Activated CD4-positive, alpha-beta T cell treated with anti-CD3 and anti-CD28 coated beads, Interleukin-2, amount 50 U/mL, for 24 hours (primary cell): ENCODE measurements at regions not wholly inside any gene's neighbourhood (a gene's known extent, or its start where the extent isn't known, plus 50 kb on each side); places are given as distances from the start of the nearest gene placed in this dataset.

Source experiments
- DNase-seq, 2 donors: peaks; one replicate each; pipeline ENCODE4 v3.0.0-alpha.2; 2020; ENCODE audit warnings: low read depth in 1 of 2, low spot score in 1 of 2

DNA sequence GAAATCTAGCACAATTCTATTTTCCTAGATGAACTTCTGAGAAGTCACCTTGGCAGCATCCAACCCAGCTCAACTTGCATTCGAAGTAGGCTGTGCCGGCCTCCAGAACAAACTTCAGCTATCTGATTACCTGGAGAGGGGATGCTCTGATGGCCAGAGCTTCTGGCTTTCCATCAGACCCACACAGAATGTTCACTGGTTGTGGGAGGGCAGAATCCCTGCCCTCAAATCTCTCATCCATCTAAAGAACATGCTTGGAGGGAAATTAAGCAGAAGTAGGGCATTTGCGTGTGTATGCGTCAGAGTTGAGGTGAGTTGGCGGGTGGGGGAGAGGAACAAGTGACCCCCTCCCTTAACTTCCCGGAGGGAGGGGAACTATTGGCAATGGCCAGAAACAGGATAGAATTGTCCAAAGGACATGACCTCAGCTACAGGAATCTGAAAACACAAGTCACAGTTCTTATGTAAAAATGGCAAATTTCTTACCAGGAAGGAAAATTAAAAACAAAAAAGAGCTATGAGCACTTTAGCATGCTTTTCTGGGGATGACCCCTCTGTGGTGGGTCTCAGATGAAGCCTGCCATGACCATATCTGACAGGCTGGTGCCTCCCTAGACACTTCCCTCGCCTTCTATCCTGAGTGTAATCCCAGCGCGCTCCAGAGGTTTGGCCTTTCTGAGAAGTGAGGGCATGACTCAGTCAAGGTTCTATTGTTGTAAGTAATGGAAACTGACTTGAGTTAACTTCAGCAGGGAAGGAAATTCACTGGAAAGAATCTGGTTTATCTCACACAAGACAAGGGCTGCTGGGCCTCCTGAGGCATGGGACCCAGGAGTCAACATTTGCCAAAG is 278.8 kb downstream of the RPS24 start:
- no peak for DNase-seq

DNA sequence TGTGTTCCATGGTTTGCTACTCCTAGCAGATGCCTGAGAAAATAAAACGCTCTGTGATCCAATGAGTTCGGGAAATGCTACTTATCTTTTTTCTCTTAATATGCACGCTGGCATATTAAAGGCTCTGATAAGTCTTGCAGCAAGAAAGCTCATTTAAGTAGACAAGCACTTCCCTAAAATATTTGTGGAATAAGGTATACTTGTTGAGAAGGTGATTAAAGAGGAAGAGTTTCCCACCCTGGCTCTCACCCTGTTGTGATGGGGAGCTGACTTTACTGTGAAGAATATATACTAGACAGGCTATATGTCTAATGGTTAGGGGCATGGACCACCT is 279.4 kb downstream of the RPS24 start:
- DNase-seq, result no peak

DNA sequence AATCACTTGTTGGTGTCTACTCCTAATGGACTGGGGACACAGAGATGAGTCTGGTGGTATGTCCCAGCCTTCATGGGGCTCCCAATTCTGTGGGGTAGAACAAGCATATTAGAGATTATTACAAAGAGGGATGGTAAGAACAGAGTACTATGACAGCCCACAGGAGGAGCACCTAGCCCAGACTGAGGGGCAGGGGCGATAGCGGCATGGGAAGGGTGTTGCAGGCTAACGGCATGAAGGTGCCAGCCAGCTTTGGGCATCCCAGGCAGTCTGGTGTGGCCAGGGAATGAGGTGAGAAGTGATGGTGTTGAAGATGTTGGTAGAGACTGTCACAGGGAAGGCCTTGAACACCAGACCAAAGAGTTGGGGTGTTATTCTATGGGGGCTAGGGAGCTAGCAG is 280.0 kb downstream of the RPS24 start:
- DNase-seq, result no peak

DNA sequence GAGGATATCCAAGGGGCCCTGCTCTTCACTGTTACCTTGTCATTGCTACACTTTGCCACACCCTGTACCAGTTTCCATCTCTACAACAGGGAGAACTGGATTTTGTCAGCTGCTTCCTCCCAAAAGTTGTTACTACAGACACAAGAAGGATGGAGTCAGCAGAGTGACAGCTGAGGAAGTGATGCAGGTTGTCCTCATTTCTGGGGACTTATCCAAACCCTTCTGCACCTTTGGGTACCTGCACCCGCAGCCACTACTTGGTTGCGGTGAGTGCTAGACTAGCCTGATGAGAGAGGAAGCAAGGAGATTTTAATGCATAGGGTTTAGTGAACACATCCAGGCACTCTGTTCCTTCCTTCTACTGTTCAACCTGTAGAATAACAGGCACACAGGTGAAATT is 281.0 kb downstream of the RPS24 start:
- no peak for DNase-seq

DNA sequence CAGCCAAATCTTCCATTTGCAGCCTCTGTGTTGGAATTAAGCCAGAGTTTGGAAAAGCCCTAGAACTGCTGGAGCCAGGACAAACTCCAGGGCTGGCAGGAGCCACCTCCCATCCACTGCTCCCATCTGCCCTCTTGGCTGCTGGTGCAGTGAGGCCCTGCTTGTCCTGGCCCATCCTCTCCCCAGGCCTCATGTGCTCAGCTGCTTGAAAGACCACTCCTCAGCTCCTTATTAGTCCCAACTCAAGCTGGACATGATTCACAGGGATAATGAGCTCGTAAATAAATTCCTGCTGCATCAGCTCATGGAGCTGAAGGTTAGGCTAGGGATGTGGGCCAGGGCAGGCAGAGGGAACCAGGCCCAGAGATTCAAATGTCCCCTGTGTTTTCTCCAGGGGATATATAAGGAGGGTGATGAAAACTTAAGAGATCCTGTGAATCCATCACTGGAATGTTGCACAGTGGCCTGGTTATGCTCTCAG is 282.8 kb downstream of the RPS24 start:
- no peak for DNase-seq

DNA sequence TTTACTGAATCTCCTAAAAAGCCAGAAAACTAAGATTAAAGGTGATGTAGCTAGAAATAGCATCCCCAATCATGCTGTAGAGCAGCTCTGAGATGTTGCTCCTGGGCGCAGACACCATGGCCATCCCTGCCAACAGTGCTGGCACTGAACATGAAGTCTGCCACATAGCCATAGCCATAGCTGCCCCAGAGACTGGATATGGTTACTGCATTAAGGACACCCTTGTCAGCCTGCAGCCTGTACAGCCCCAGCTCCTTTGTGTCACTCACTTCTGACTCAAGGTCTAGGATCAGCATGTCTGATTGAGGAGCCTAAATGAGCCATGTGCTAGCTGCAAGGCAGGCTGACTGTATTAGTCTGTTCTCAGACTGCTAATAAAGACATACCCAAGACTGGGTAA is 284.6 kb downstream of the RPS24 start:
- no peak for DNase-seq

DNA sequence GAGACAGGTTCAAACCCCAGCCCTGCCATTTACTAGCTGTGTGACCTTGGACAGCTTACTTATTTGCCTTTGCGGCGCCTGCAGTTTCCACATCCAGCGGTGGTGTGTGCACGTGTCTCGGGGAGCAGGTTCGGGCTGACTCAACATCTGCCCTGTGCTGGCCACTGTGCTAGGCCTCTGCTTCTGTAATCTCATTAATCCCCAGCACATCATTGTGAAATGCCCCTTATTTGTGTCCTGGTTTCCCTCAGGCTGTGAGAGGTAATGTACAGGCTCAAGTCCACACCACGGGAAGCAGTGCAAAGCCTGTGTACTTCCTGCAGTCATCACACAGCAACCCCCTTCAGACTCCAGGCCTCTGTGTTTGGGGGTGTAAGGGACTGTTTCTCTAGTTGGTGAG is 285.7 kb downstream of the RPS24 start:
- no peak for DNase-seq

DNA sequence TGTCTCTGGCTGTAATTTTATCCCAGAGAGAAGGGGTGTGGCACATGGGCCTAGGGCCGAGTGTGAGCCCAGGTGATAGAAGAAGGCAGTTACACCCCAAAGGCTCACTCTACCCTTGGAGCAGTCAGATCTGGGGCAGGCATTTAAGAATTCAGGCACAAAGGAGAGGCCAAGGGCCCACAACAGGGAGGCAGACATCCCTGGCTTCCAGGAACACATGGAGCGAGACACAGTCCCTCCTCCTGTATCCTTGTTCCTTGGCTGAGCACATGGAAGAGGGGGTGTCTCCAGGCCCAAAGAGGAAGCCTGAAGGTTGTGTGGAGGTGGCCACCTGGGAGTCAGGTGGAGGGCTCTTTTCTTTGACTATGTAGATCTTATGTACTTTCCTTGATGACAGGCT is 286.2 kb downstream of the RPS24 start:
- DNase-seq, result no peak

DNA sequence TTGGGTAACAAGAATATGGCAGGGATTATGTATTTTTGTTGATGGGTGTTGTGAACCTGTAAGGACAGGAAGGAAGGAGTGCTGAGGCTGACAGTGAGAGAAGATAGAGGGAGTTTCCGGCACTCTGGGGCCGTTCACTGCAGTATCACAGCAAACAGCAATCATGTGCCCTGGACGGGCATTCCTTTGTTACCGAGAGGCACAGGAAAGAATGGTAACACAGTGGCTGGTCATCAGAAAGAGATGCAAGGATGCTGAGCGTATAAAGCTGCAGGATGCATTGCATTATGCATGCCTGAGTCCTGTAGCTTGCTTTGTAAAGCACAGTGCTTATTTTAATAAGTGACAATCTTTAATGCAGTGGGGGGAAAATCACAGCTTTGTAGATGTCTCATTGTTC is 286.8 kb downstream of the RPS24 start:
- DNase-seq, result no peak

DNA sequence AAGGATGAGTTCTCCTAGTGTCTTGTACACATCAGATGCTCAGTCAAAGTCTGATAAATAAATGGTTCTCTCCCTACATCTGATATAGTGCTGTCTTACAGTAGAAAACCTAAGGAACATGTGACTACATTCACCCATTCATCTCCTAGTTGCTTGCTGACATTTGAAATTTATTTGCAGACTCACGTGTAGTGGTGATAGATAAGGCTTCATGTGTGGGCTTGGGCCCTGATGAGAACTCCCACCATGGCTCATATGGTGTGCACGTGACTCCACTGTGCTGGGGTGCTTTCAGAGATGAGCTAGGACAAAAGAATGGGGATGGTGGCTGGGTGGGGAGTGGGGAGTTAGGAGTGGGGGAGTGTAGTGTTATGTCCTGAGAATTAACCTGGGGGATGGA is 287.3 kb downstream of the RPS24 start:
- DNase-seq, result no peak

DNA sequence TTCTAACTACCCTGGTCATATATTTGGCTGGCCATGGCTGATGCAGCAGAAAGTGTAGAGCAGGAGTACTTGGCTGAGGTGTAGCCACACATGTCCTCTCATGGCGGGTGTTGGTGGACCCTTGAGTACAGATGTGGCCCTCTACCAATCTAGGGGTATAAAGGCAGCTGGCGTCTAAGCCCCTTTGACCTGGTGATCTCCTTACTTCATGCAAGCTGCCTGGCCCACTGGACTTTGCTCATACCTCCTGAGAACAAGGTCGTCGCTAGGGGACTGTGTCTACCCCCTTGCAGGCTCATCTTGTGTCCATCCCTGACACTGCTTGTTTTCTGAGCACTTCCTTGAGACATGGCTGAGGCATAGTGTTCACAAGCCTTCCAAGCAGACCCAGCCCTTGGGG is 287.8 kb downstream of the RPS24 start:
- no peak for DNase-seq

DNA sequence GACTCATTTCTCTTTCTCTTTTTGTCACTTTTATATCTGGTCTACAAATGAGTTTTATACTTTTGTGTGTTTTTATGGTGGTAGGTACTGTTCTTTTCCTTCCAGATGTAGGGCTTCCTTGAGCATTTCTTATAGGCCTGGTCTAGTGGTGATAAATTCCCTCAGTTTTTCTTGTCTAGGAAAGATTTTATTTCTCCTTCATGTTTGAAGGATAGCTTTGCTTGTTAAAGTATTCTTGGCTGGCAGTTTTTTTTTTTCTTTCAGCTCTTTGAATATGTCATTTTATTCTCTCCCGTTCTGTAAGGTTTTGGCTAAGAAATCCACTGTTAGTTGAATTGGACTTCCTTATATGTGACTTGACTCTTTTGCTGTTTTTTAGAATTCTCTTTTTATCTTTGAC is 292.7 kb downstream of the RPS24 start:
- no peak for DNase-seq

DNA sequence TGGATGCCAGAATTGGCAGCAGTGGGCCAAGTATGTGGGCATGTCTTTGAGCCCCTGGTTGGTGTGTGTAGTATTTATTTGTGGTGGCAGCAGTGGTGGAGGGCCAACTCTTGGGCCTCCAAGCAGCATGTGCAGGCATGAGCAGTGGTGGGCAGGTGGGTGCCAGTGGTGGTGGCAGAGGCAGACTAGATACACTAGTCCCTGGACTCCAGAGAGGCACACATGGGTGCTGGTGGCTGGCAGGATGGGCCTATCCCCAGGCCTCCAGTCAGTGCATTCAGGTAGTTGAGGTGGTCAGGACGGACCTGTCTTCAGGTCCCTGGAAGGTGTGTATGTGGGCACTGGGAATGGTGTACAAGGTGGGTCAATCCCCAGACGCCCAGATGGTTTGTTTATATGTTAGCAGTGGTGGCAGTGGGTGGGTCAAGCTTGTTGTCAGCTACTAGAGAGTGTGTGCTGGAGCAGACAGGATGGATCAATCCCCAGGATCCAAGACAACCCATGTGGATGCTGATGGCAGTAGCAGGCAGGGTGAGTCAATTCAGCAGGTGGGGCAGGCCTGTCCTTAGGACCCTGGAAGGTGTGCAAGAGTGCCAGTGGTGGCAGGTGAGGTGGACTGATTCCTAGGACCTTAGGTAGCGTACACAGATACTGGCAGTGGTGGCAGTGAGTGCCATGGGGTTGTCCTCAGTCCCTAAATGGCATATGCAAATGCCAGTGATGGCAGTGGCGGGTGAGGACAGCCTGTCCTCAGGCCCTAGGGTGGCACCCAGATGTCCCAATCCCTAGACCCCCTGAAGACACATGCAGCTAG is 294.3 kb downstream of the RPS24 start:
- DNase-seq, result no peak

DNA sequence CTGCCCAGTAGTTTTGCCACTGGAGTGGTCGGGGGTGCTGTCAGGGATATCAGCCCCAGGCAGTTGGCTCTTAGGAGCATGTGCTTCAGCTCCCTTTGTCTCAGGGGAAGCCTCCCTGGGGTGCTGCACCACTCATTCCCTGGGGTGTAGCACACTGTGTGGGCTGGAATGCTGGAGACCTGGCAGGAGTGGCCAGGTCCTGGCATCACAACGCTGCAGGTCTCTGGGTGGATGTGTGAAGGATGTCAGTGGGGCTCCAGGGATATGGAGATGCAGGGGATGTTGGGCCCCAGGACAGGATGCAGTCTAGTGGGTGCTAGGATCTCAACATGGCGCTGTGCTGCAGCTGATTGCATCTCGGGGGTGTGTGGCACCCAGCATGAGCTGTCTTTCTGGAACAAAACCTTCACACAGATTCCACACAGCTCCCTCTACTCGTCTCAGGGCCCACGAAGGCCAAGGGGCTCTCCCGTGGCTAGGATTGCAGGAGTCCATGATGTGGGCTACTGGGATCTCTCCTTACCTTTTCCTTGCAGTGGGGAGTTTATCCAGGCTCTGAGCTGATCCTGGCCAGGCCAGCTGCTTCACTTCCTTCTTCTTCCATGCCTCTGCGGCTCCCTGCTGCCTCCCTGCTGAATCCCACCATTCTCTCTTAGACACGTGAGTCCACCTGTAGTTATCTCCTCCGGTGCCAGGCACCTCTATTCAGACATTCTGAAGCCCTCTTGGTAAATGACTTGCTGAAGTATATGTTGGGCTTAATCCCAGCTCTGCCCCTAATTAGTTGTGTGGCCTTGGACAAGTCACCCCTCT is 295.1 kb downstream of the RPS24 start:
- DNase-seq, result no peak

DNA sequence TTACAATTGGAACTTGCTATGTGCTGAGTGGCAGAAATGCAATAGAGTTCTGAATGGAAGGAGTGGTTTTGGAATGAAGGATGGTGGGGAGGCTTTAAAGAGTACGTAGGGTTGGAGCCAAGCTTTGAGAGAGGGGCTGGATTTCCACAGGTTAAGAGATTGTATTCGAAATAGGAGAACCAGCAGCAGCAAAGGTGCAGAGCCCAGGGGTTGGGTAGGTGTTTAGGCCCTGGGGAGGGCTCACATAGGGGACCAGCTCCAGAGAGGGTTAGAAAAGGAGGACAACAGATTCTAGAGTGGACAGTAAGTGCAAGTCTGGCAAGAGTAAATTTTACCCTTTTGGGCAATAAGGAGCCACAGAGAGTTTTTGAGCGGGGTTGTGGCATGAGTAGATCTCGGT is 297.2 kb downstream of the RPS24 start:
- no peak for DNase-seq

DNA sequence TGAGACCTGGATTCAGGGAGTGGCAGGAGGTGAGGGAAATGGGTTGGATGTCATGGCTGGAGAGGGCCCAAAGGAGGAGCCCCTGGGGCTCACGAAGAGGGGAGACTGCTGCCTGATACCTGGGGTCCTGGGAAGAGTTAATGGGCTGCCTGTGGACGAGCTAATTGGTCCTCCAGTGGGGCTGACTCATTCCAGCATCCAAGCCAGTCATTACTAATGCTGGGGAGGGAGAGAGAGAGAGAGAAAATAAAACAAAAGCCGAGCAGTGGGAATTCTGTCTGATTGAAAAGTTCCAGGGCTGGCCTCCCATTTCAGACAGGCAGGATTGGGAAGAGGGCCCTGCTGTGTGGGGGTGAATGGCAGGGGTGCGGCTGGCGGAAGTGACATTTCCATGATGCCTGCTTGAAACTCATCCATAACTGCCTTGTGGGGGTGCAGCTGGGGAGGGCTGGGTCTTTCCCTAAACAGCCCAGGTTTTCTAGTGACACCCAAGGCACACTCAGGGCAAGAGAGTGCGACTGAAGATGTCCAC is 297.8 kb downstream of the RPS24 start:
- DNase-seq, result no peak

DNA sequence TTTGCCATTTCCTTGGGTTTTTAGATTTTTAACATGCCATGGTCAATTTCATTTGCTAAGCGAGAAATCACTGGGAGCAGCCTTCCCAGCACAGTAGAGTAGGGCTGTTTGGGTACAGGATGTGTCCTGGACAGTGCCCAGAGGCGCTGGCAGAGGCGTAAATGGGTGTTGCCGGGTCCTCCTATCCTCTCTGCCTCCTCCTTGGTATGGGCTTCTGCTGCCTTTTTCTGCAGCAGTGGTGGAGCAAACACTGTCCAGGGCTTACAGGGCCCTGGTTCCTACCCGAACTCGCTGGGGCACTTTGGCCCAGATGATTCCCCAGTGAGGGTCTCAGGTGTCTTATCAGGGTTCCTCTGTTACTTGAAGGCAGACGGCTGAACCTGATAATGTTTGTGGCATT is 298.3 kb downstream of the RPS24 start:
- DNase-seq, result no peak

DNA sequence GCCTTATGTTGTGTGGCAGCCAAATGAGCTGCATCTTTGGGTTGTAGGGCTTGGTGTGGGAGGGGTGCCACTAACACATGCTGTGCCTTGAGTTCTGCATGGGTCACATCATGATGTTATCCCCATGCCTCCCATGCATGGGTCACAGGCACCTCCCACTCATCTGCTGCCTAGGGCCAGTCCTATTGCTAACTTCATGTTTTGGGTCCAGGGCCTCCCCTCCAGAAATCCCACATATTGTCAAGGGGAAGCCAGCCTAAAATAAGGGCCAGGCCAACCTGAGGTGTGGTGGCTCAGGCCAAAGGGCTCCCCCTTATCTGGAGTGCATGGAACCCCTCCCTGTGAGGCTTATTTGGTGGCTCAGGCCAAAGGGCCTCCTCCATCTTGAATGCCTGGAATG is 299.0 kb downstream of the RPS24 start:
- no peak for DNase-seq

DNA sequence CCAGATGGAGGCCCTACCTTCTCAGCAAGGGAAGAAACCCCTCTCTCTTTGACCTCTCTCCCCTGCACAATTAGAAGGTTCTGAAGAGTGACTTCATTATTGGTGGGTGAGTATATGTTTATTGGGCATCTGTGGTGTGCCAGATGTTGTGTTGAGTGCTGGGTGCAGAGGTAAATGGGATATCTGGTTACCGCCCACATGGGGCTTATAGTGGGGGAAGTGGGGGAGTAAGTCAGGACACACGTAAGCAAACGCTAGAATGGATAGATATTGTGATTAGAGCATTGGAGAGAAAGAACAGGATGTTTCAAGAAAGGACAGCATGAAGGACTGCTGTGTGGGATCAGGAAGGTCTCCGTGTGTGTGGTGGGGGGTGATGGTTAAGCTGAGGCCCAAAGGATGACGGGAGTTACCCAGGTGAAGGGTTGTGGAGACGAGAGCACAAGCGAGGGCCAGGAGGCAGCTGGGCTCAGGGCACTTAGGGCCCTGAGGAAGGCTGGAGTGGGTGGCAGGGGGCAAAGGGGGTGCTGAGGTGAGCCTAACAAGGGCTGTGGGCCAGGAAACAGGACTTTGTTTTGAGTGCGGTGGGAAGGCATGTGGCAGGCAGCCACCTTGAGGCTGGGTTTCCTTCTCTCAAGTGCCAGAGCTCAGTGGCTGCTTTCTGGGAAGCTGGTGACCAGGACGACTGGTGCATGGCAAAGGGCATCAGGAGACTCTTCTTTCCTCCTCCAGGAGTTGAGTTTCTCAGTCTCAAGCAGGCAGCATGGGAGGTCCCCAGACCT is 299.9 kb downstream of the RPS24 start:
- DNase-seq, result no peak

DNA sequence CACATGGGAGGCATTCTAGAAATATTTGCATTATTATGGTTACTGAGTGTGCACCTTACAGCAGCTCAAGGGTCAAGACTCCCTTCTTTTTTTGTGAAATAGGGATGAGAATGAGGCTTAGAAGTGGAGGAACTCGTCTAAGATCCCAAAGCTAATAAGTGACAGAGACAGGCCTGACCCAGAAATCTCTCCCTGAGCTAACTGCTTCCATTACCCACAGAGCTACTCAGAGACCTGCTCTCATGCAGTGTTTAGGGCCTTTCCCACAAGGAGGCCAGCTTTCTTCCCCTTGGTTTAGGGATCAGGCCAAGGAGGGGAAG is 301.7 kb downstream of the RPS24 start:
- no peak for DNase-seq
